H9 (cell line): ENCODE measurements at regions not wholly inside any gene's neighbourhood (a gene's known extent, or its start where the extent isn't known, plus 50 kb on each side); places are given as distances from the start of the nearest gene placed in this dataset.

Source experiments
- DNase-seq: peaks from one replicate; pipeline ENCODE4 v3.0.0-alpha.2; 2017
- H2AFZ ChIP-seq: one replicate; pipeline ENCODE4 v1.6.1; 2013; ENCODE audit warnings: mild to moderate bottlenecking, low read length, control low read depth, moderate library complexity
- H2AK5ac ChIP-seq: 2 replicates; pipeline ENCODE4 v1.6.1; 2013; ENCODE audit warnings: low read length, control low read depth, mixed read lengths; ENCODE audit not compliant: insufficient read length
- H2BK120ac ChIP-seq: one replicate; pipeline ENCODE4 v1.6.1; 2013; ENCODE audit warnings: low read depth, mild to moderate bottlenecking, low read length, control low read depth, inconsistent platforms; ENCODE audit not compliant: poor library complexity, severe bottlenecking
- H2BK12ac ChIP-seq: 2 replicates; pipeline ENCODE4 v1.6.1; 2013; ENCODE audit warnings: low read length, control low read depth, mixed read lengths, low read depth; ENCODE audit not compliant: insufficient read length
- H2BK15ac ChIP-seq: 2 replicates; pipeline ENCODE4 v1.6.1; 2013; ENCODE audit warnings: low read depth, low read length, control low read depth
- H2BK20ac ChIP-seq: one replicate; pipeline ENCODE4 v1.6.1; 2013; ENCODE audit warnings: low read depth, mild to moderate bottlenecking, low read length, control low read depth, inconsistent platforms; ENCODE audit not compliant: poor library complexity, severe bottlenecking
- H2BK5ac ChIP-seq: 2 replicates; pipeline ENCODE4 v1.6.1; 2013; ENCODE audit warnings: low read length, control low read depth, mixed read lengths; ENCODE audit not compliant: insufficient read length
- H3K14ac ChIP-seq: 2 replicates; pipeline ENCODE4 v1.6.1; 2013; ENCODE audit warnings: low read length, control low read depth; ENCODE audit not compliant: insufficient read depth
- H3K18ac ChIP-seq: 2 replicates; pipeline ENCODE4 v1.6.1; 2013; ENCODE audit warnings: low read depth, mild to moderate bottlenecking, mixed read lengths, low read length, control low read depth; ENCODE audit not compliant: insufficient read length
- H3K23ac ChIP-seq: 2 replicates; pipeline ENCODE4 v1.6.1; 2013; ENCODE audit warnings: low read length, control low read depth, mixed read lengths, low read depth; ENCODE audit not compliant: insufficient read length
- H3K23me2 ChIP-seq: 2 replicates; pipeline ENCODE4 v1.6.1; 2013; ENCODE audit warnings: low read depth, mild to moderate bottlenecking, mixed read lengths, low read length, control low read depth; ENCODE audit not compliant: insufficient read length, poor library complexity, severe bottlenecking
- H3K27ac ChIP-seq: 2 replicates; pipeline ENCODE4 v1.5.1; 2013; ENCODE audit warnings: low read length, control low read depth, mixed read lengths, low read depth; ENCODE audit not compliant: insufficient read length
- H3K27me3 ChIP-seq: 2 replicates; pipeline ENCODE4 v1.6.1; 2013; ENCODE audit warnings: low read length, control low read depth, inconsistent platforms; ENCODE audit not compliant: insufficient read depth
- H3K4ac ChIP-seq: 2 replicates; pipeline ENCODE4 v1.6.1; 2013; ENCODE audit warnings: low read depth, mild to moderate bottlenecking, control low read depth, inconsistent platforms, low read length, moderate library complexity
- H3K4me1 ChIP-seq: 2 replicates; pipeline ENCODE4 v1.6.1; 2013; ENCODE audit warnings: low read length, control low read depth, inconsistent platforms; ENCODE audit not compliant: insufficient read depth
- H3K4me2 ChIP-seq: 2 replicates; pipeline ENCODE4 v1.6.1; 2013; ENCODE audit warnings: low read length, control low read depth, mixed read lengths; ENCODE audit not compliant: insufficient read length, insufficient read depth
- H3K56ac ChIP-seq: 2 replicates; pipeline ENCODE4 v1.6.1; 2013; ENCODE audit warnings: low read depth, mild to moderate bottlenecking, mixed read lengths, low read length, control low read depth; ENCODE audit not compliant: insufficient read length
- H3K79me1 ChIP-seq: 2 replicates; pipeline ENCODE4 v1.6.1; 2013; ENCODE audit warnings: low read depth, mild to moderate bottlenecking, moderate library complexity, low read length, control low read depth, inconsistent platforms; ENCODE audit not compliant: insufficient read depth, poor library complexity, severe bottlenecking
- H3K79me2 ChIP-seq: 2 replicates; pipeline ENCODE4 v1.6.1; 2013; ENCODE audit warnings: low read length, control low read depth, inconsistent platforms; ENCODE audit not compliant: insufficient read depth
- H3K9ac ChIP-seq: 2 replicates; pipeline ENCODE4 v1.6.1; 2013; ENCODE audit warnings: low read length, control low read depth, mixed read lengths; ENCODE audit not compliant: insufficient read length; ENCODE audit errors: extremely low read depth
- H3K9me3 ChIP-seq: one replicate; pipeline ENCODE4 v1.6.1; 2013; ENCODE audit warnings: low read depth, low read length, inconsistent platforms; ENCODE audit not compliant: control insufficient read depth
- H3T11ph ChIP-seq: one replicate; pipeline ENCODE4 v1.6.1; 2013; ENCODE audit warnings: mild to moderate bottlenecking, low read length, control low read depth, inconsistent platforms
- H4K20me1 ChIP-seq: one replicate; pipeline ENCODE4 v1.6.1; 2013; ENCODE audit not compliant: control insufficient read depth, insufficient read length, insufficient read depth
- H4K5ac ChIP-seq: 2 replicates; pipeline ENCODE4 v1.6.1; 2013; ENCODE audit warnings: low read depth, mild to moderate bottlenecking, mixed read lengths, low read length, control low read depth; ENCODE audit not compliant: insufficient read length
- H4K8ac ChIP-seq: replicated peaks from 2 replicates; pipeline ENCODE4 v1.6.1; 2013; ENCODE audit warnings: low read length, control low read depth, mixed read lengths, low read depth; ENCODE audit not compliant: insufficient read length
- H4K91ac ChIP-seq: 2 replicates; pipeline ENCODE4 v1.6.1; 2013; ENCODE audit warnings: low read depth, mild to moderate bottlenecking, moderate library complexity, mixed read lengths, low read length, control low read depth; ENCODE audit not compliant: insufficient read length
- H3K27ac Mint-ChIP-seq, 3 experiments: 2 replicates in 2 of 3; 3 replicates in 1 of 3; pipeline ENCODE4 v1.8.0; 2020 to 2021; ENCODE audit warnings: mixed read lengths in 3 of 3, mild to moderate bottlenecking in 1 of 3, moderate library complexity in 1 of 3
- H3K27me3 Mint-ChIP-seq: 2 replicates; pipeline ENCODE4 v1.8.0; 2021; ENCODE audit warnings: low read depth, mild to moderate bottlenecking, moderate library complexity, mixed read lengths
- H3K36me3 Mint-ChIP-seq, 3 experiments: 2 replicates in 2 of 3; 3 replicates in 1 of 3; pipeline ENCODE4 v1.8.0; 2020 to 2021; ENCODE audit warnings: low read depth in 3 of 3, mixed read lengths in 3 of 3; ENCODE audit not compliant: insufficient read depth in 1 of 3
- H3K4me1 Mint-ChIP-seq, 2 experiments: 2 replicates each; pipeline ENCODE4 v1.8.0; 2020; ENCODE audit warnings: mixed read lengths in 2 of 2
- H3K4me3 Mint-ChIP-seq, 2 experiments: 2 replicates in 1 of 2; 3 replicates in 1 of 2; pipeline ENCODE4 v1.8.0; 2020 to 2021; ENCODE audit warnings: mild to moderate bottlenecking in 2 of 2, mixed read lengths in 2 of 2, moderate library complexity in 1 of 2
- H3K9me3 Mint-ChIP-seq, 2 experiments: 2 replicates in 1 of 2; 3 replicates in 1 of 2; pipeline ENCODE4 v1.8.0; 2020; ENCODE audit warnings: mild to moderate bottlenecking in 2 of 2, mixed read lengths in 2 of 2, moderate library complexity in 1 of 2
- WGBS: extraction: QIAGEN DNeasy Blood & Tissue Kit; methylation state at CpG from one replicate; pipeline ENCODE4 v1.1.7; 2013; ENCODE audit warnings: missing lambda C conversion rate, low lambda C conversion rate, mixed read lengths; ENCODE audit not compliant: insufficient read length; ENCODE audit errors: extremely low coverage; 5-methylcytosine and 5-hydroxymethylcytosine counted together
- TF ChIP-seq, protein P1 (sequence below): fragments of 200-600 bp; sonication (generic); conservative IDR thresholded peaks from 3 replicates; pipeline ENCODE4 v1.8.0; 2021; ENCODE audit warnings: antibody characterized with exemption, mild to moderate bottlenecking

DNA sequence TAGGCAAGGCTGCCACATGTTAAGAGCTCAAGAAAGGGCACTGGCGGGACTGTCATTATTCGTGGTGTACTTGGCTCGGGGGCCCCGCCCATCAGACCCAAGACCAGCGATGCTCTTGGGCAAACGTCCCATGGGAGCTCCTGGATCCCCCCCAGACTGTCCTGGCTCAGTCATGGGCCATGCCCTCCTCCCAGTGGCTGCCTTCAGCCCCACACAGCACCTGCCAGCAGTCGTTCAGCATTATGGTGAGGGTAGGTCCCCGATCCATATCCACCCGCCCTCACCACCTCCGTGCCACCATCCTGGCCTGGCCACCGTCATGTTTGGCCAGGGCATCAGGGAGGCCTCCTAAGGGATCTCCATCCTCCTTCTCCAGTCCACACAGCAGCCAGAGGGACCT lies 51.4 kb upstream of the IQSEC1 start:
- Histone ChIP-seq H4K20me1 (no peaks in the 10 kb centered on the region), H3T11ph (no peak overlapping the region), H3K14ac (no peak overlapping the region), H4K5ac (no peak overlapping the region), H3K9ac (no peak overlapping the region), H3K4ac (no peak overlapping the region), H2BK120ac (no peak overlapping the region), H2BK15ac (no peak overlapping the region), H3K79me1 (no peaks in the 10 kb centered on the region), H3K9me3 (no peaks in the 10 kb centered on the region), H2BK20ac (no peak overlapping the region), H3K79me2 (no peaks in the 10 kb centered on the region), H4K8ac (no peak overlapping the region), H3K18ac (no peak overlapping the region), H3K4me1 (no peaks in the 10 kb centered on the region), H3K56ac (no peak overlapping the region), H3K23me2 (no peaks in the 10 kb centered on the region), H2BK12ac (no peak overlapping the region), H3K27me3 (no peaks in the 10 kb centered on the region), H4K91ac (no peak overlapping the region), H3K27ac (no peak overlapping the region), H2AFZ (no peak overlapping the region), H3K23ac (no peak overlapping the region), H3K4me2 (no peak overlapping the region), H2AK5ac (no peak overlapping the region), H2BK5ac (no peak overlapping the region)
- TF ChIP-seq, protein P1, sequence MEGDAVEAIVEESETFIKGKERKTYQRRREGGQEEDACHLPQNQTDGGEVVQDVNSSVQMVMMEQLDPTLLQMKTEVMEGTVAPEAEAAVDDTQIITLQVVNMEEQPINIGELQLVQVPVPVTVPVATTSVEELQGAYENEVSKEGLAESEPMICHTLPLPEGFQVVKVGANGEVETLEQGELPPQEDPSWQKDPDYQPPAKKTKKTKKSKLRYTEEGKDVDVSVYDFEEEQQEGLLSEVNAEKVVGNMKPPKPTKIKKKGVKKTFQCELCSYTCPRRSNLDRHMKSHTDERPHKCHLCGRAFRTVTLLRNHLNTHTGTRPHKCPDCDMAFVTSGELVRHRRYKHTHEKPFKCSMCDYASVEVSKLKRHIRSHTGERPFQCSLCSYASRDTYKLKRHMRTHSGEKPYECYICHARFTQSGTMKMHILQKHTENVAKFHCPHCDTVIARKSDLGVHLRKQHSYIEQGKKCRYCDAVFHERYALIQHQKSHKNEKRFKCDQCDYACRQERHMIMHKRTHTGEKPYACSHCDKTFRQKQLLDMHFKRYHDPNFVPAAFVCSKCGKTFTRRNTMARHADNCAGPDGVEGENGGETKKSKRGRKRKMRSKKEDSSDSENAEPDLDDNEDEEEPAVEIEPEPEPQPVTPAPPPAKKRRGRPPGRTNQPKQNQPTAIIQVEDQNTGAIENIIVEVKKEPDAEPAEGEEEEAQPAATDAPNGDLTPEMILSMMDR, result no peak
- H3K4me3 Mint-ChIP-seq, result no peak overlapping the region
- no peaks in the 10 kb centered on the region for H3K36me3 Mint-ChIP-seq
- H3K27ac Mint-ChIP-seq, result no peak overlapping the region
- DNase-seq, result no peak
- no CpG with 5 or more reads among the region's 11 CpGs for WGBS
- H3K9me3 Mint-ChIP-seq, result no peaks in the 10 kb centered on the region
- H3K27me3 Mint-ChIP-seq, result no peaks in the 10 kb centered on the region
- peaks cover 0 to 12% of the 10 kb centered on the region in 2 experiments; a peak in 2 of 4 replicates for H3K4me1 Mint-ChIP-seq
